GM19452 (cell line): ENCODE measurements at regions not wholly inside any gene's neighbourhood (a gene's known extent, or its start where the extent isn't known, plus 50 kb on each side); places are given as distances from the start of the nearest gene placed in this dataset.

ENCODE experiments used
- ATAC-seq: cut with Tn5 transposase; IDR thresholded peaks from one replicate; pipeline ENCODE4 v1.9.1; 2021; ENCODE audit not compliant: unreplicated experiment

- ATAC-seq, result no peak
Measured at GRCh38 chr3:72569754-72570440, 278.3 kb downstream of the SHQ1 start.

- no peak for ATAC-seq
Measured at GRCh38 chr3:72568083-72568482, 280.2 kb downstream of the SHQ1 start.

GRCh38 chr3:72567474-72567873 lies 280.8 kb downstream of the SHQ1 start:
- no peak for ATAC-seq

- ATAC-seq, result no peak
Measured at GRCh38 chr3:72565593-72565992, 282.7 kb downstream of the SHQ1 start.

GRCh38 chr3:72563690-72564370 lies 284.4 kb downstream of the SHQ1 start:
- ATAC-seq, result no peak

GRCh38 chr3:72560846-72561675 lies 287.2 kb downstream of the SHQ1 start:
- ATAC-seq, result no peak

- no peak for ATAC-seq
Measured at GRCh38 chr3:72559385-72559784, 288.9 kb downstream of the SHQ1 start.

GRCh38 chr3:72558001-72558400 lies 290.2 kb downstream of the SHQ1 start:
- no peak for ATAC-seq

GRCh38 chr3:72555714-72556113 lies 292.5 kb downstream of the SHQ1 start:
- no peak for ATAC-seq

- ATAC-seq, result no peak
Measured at GRCh38 chr3:72554689-72555088, 293.6 kb downstream of the SHQ1 start.

- ATAC-seq, result no peak
Measured at GRCh38 chr3:72553298-72553697, 294.9 kb downstream of the SHQ1 start.

GRCh38 chr3:72550582-72551262 lies 297.5 kb downstream of the SHQ1 start:
- ATAC-seq, result no peak

- no peak for ATAC-seq
Measured at GRCh38 chr3:72549761-72550581, 298.3 kb downstream of the SHQ1 start.

GRCh38 chr3:72548981-72549380 lies 299.3 kb downstream of the SHQ1 start:
- ATAC-seq, result no peak

GRCh38 chr3:72548461-72548860 lies 299.8 kb downstream of the SHQ1 start:
- no peak for ATAC-seq

- ATAC-seq, result no peak
Measured at GRCh38 chr3:72547183-72547582, 301.1 kb downstream of the SHQ1 start.

- ATAC-seq, result no peak
Measured at GRCh38 chr3:72544239-72544638, 304.0 kb downstream of the SHQ1 start.

- no peak for ATAC-seq
Measured at GRCh38 chr3:72543246-72543645, 305.0 kb downstream of the SHQ1 start.

- ATAC-seq, result no peak
Measured at GRCh38 chr3:72542781-72543180, 305.5 kb downstream of the SHQ1 start.

GRCh38 chr3:72539856-72540255 lies 308.4 kb downstream of the SHQ1 start:
- no peak for ATAC-seq
